Right lobe of liver (tissue), 4 donors: ENCODE measurements at regions not wholly inside any gene's neighbourhood (a gene's known extent, or its start where the extent isn't known, plus 50 kb on each side); places are given as distances from the start of the nearest gene placed in this dataset.

Source experiments
- POLR2A ChIP-seq: fragments of 450-650 bp; IDR thresholded peaks from one replicate; pipeline ENCODE4 v1.6.1; 2017; ENCODE audit warnings: antibody characterized with exemption, mild to moderate bottlenecking
- TF ChIP-seq, protein P1 (sequence below), 4 donors: fragments of 200-600 bp in 3 of 4; fragments of 450-650 bp in 1 of 4; IDR thresholded peaks; one replicate each; pipeline versions ENCODE4 v1.5.1 to v1.8.0; 2016 to 2022; ENCODE audit warnings: antibody characterized with exemption in 4 of 4, mild to moderate bottlenecking in 2 of 4
- donor health status: DM: no; HTN: no; CAD: no.
- donor health status: DM: no; HTN: no; CAD: no.
- donor health status: DM: no; HTN: yes; CAD: no.

- TF ChIP-seq, protein P1, sequence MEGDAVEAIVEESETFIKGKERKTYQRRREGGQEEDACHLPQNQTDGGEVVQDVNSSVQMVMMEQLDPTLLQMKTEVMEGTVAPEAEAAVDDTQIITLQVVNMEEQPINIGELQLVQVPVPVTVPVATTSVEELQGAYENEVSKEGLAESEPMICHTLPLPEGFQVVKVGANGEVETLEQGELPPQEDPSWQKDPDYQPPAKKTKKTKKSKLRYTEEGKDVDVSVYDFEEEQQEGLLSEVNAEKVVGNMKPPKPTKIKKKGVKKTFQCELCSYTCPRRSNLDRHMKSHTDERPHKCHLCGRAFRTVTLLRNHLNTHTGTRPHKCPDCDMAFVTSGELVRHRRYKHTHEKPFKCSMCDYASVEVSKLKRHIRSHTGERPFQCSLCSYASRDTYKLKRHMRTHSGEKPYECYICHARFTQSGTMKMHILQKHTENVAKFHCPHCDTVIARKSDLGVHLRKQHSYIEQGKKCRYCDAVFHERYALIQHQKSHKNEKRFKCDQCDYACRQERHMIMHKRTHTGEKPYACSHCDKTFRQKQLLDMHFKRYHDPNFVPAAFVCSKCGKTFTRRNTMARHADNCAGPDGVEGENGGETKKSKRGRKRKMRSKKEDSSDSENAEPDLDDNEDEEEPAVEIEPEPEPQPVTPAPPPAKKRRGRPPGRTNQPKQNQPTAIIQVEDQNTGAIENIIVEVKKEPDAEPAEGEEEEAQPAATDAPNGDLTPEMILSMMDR (IDR thresholded peaks at IDR 0.05): no peak
- TF ChIP-seq POLR2A: no peak
These were observed 145.0 kb downstream of the RNF144B start for GRCh38 chr6:18532139-18532538.
